SU-DHL-6 (cell line): ENCODE measurements at regions not wholly inside any gene's neighbourhood (a gene's known extent, or its start where the extent isn't known, plus 50 kb on each side); places are given as distances from the start of the nearest gene placed in this dataset.

Experiments used
- H2AFZ ChIP-seq: fragments of 200-600 bp; sonication (generic); 2 replicates; pipeline ENCODE4 v1.6.1; 2014; ENCODE audit warnings: low read depth, mild to moderate bottlenecking, moderate library complexity, mixed read lengths, antibody characterized with exemption, low read length; ENCODE audit not compliant: severe bottlenecking
- H3F3A ChIP-seq: fragments of 200-600 bp; shearing (Covaris generic); 2 replicates; pipeline ENCODE4 v1.6.0; 2016; ENCODE audit warnings: antibody characterized with exemption, mild to moderate bottlenecking; ENCODE audit not compliant: insufficient read depth
- H3K27ac ChIP-seq: fragments of 200-600 bp; sonication (generic); 2 replicates; pipeline ENCODE4 v1.5.1; 2016; ENCODE audit warnings: low read depth, mild to moderate bottlenecking, low read length, moderate library complexity, mixed read lengths
- H3K27me3 ChIP-seq: fragments of 200-600 bp; sonication (generic), shearing (Covaris generic); 2 replicates; pipeline ENCODE4 v1.6.0; 2014; ENCODE audit warnings: mild to moderate bottlenecking, low read length
- H3K36me3 ChIP-seq: fragments of 200-600 bp; sonication (generic); 2 replicates; pipeline ENCODE4 v1.6.1; 2014; ENCODE audit warnings: mild to moderate bottlenecking, low read length, mixed read lengths
- H3K4me2 ChIP-seq: fragments of 300-600, 200-600 bp; shearing (Covaris generic), sonication (generic); 2 replicates; pipeline ENCODE4 v1.6.0; 2014; ENCODE audit warnings: low read length, low read depth, mild to moderate bottlenecking; ENCODE audit not compliant: poor library complexity, severe bottlenecking
- H3K4me3 ChIP-seq: fragments of 200-600 bp; sonication (generic); 2 replicates; pipeline ENCODE4 v1.5.1; 2014; ENCODE audit warnings: antibody characterized with exemption, low read length, mild to moderate bottlenecking, mixed read lengths; ENCODE audit not compliant: insufficient read depth, poor library complexity, severe bottlenecking
- H3K79me2 ChIP-seq: fragments of 200-600 bp; sonication (generic); 2 replicates; pipeline ENCODE4 v1.6.1; 2014; ENCODE audit warnings: mild to moderate bottlenecking, low read length, moderate library complexity; ENCODE audit not compliant: insufficient read depth
- H3K9ac ChIP-seq: fragments of 200-600 bp; sonication (generic); 2 replicates; pipeline ENCODE4 v1.7.0; 2014; ENCODE audit warnings: mild to moderate bottlenecking, low read length
- H3K9me2 ChIP-seq: fragments of 200-600 bp; sonication (generic); replicated peaks from 2 replicates; pipeline ENCODE4 v1.6.1; 2014; ENCODE audit warnings: low read length; ENCODE audit not compliant: insufficient read depth
- H3K9me3 ChIP-seq: fragments of 200-600 bp; sonication (generic); 2 replicates; pipeline ENCODE4 v1.6.1; 2014; ENCODE audit warnings: low read length, mixed read lengths; ENCODE audit not compliant: insufficient read depth
- H4K20me1 ChIP-seq: fragments of 200-600 bp; sonication (generic); 2 replicates; pipeline ENCODE4 v1.6.1; 2014; ENCODE audit warnings: low read depth, mild to moderate bottlenecking, antibody characterized with exemption, low read length, moderate library complexity, mixed read lengths
- EZH2phosphoT487 ChIP-seq: fragments of 200-600 bp; sonication (generic), shearing (Covaris generic); conservative IDR thresholded peaks from 2 replicates; pipeline ENCODE4 v1.6.1; 2018; ENCODE audit warnings: mild to moderate bottlenecking, antibody characterized with exemption, low read length, moderate library complexity, mixed read lengths
- TF ChIP-seq, protein P1 (sequence below): fragments of 200-600 bp; sonication (generic); IDR thresholded peaks from one replicate; pipeline ENCODE4 v1.5.1; 2017; ENCODE audit warnings: antibody characterized with exemption, mild to moderate bottlenecking, low read length, moderate library complexity; ENCODE audit not compliant: insufficient read depth, poor library complexity, severe bottlenecking

DNA sequence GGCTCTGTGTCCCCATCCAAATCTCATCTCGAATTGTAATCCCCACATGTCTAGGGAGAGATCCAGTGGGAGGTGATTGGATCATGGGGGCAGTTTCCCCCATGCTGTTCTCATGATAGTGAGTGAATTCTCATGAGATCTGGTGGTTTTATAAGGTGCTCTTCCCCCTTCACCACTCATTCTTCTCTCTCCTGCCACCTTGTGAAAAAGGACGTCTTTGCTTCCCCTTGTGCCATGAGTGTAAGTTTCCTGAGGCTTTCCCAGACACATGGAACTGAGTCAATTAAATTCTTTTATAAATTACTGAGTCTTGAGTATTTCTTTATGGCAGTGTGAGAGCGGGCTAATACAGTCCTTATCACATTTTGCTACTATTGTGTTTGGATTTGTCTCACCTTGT, 177.6 kb upstream of the SLC39A10 start:
- Histone ChIP-seq H3K9ac (no peak overlapping the region), H3K27ac (no peak overlapping the region), H3K4me3 (no peak overlapping the region), H3K9me2 (no peaks in the 10 kb centered on the region), H3K9me3 (no peaks in the 10 kb centered on the region), H3K79me2 (no peaks in the 10 kb centered on the region), H3K27me3 (no peaks in the 10 kb centered on the region), H3K36me3 (no peaks in the 10 kb centered on the region), H4K20me1 (no peaks in the 10 kb centered on the region), H3K4me2 (no peak overlapping the region), H2AFZ (no peak overlapping the region), H3F3A (no peaks in the 10 kb centered on the region)
- TF ChIP-seq, protein P1, sequence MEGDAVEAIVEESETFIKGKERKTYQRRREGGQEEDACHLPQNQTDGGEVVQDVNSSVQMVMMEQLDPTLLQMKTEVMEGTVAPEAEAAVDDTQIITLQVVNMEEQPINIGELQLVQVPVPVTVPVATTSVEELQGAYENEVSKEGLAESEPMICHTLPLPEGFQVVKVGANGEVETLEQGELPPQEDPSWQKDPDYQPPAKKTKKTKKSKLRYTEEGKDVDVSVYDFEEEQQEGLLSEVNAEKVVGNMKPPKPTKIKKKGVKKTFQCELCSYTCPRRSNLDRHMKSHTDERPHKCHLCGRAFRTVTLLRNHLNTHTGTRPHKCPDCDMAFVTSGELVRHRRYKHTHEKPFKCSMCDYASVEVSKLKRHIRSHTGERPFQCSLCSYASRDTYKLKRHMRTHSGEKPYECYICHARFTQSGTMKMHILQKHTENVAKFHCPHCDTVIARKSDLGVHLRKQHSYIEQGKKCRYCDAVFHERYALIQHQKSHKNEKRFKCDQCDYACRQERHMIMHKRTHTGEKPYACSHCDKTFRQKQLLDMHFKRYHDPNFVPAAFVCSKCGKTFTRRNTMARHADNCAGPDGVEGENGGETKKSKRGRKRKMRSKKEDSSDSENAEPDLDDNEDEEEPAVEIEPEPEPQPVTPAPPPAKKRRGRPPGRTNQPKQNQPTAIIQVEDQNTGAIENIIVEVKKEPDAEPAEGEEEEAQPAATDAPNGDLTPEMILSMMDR = no peak
- TF ChIP-seq EZH2phosphoT487 = no peak

DNA sequence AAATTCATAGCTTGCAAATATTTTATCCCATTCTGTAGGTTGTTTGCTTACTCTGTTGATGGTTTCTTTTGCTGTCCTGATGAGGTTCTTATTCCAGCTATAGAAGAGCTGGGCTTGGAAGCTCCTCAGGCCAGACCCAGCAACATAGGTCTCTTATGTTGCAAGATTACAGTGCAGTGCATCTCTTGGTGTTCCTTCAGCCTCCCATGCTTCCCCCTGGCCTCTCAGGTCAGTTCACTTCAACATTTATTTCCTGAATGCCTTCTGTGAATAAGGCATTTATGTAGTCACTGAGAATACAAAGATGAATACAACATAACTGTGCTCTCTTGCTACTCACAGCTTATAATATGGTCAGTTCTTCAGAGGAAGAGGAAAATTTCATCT, 179.0 kb upstream of the SLC39A10 start:
- TF ChIP-seq EZH2phosphoT487 = no peak
- TF ChIP-seq, protein P1 = no peak
- H3K9me3 ChIP-seq = no peaks in the 10 kb centered on the region
- no peak overlapping the region for H3K4me3 ChIP-seq
- H3K9me2 ChIP-seq = no peaks in the 10 kb centered on the region
- no peaks in the 10 kb centered on the region for H4K20me1 ChIP-seq
- H3K36me3 ChIP-seq = no peaks in the 10 kb centered on the region
- no peaks in the 10 kb centered on the region for H3K79me2 ChIP-seq
- H3K27ac ChIP-seq = no peak overlapping the region
- no peaks in the 10 kb centered on the region for H3K27me3 ChIP-seq
- H3F3A ChIP-seq = no peaks in the 10 kb centered on the region
- no peak overlapping the region for H3K4me2 ChIP-seq
- no peak overlapping the region for H2AFZ ChIP-seq
- H3K9ac ChIP-seq = no peak overlapping the region

DNA sequence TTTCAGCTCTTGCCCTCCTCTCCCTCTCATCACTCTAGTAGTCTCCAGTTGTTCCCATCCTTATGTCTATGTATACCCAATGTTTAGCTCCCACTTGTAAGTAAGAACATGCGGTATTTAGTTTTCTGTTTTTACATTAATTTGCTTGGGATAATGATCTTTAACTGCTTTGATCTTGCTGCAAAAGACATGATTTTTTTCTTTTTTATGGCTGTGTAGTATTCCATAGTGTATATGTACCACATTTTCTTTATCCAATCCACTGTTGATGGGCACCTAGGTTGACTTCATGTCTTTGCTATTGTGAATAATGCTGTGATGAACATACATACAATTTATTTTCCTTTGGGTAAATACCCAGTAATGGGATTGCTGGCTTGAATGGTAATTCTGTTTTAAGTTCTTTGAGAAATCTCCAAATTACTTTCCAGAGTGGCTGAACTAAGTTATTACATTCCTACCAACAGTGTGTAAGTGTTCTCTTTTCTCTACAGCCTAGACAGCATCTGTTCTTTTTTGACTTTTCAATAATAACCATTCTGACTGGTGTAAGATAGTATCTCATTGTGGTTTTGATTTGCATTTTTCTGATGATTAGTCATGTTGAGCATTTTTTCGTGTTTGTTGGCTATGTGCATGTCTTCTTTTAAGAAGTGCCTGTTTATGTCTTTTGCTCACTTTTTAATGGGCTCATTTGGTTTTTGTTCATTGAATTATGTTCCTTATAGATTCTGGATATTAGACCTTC, 179.6 kb upstream of the SLC39A10 start:
- Histone ChIP-seq H3K9me2 (no peaks in the 10 kb centered on the region), H3F3A (no peaks in the 10 kb centered on the region), H3K4me3 (no peak overlapping the region), H3K27ac (no peak overlapping the region), H2AFZ (no peak overlapping the region), H3K9ac (no peak overlapping the region), H4K20me1 (no peaks in the 10 kb centered on the region), H3K27me3 (no peaks in the 10 kb centered on the region), H3K4me2 (no peak overlapping the region), H3K9me3 (no peaks in the 10 kb centered on the region), H3K36me3 (no peaks in the 10 kb centered on the region), H3K79me2 (no peaks in the 10 kb centered on the region)
- TF ChIP-seq, protein P1 = no peak
- TF ChIP-seq EZH2phosphoT487 = no peak

DNA sequence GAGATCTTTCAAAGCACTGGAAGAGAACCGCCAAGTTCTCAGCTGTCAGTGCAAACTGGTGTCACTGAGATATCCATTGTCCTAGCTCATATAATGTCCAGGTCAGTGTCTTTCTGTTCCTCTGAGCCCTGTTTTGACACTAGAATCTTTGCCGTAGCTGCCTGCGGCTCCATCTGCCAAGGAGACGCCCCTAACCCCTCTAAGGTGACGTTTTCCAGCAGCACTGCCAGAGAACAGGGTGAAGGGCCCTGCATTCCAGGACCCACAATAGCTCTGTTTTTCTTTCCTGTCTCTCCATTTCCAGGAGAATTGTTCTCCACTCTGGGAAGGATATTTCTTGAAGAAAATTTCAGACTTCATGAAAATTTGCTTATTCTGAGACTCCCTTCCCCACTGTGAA, 181.7 kb upstream of the SLC39A10 start:
- Histone ChIP-seq H3F3A (no peaks in the 10 kb centered on the region), H3K9ac (no peak overlapping the region), H4K20me1 (no peaks in the 10 kb centered on the region), H3K4me3 (no peak overlapping the region), H2AFZ (no peak overlapping the region), H3K36me3 (no peaks in the 10 kb centered on the region), H3K27ac (no peak overlapping the region), H3K9me3 (no peaks in the 10 kb centered on the region), H3K9me2 (no peaks in the 10 kb centered on the region), H3K4me2 (no peak overlapping the region), H3K27me3 (no peaks in the 10 kb centered on the region), H3K79me2 (no peaks in the 10 kb centered on the region)
- TF ChIP-seq, protein P1 = no peak
